HEK293T (cell line): ENCODE measurements at regions not wholly inside any gene's neighbourhood (a gene's known extent, or its start where the extent isn't known, plus 50 kb on each side); places are given as distances from the start of the nearest gene placed in this dataset.
"Not testable (repeated sequence)": the region's sequence is repeated elsewhere in the genome, so short reads cannot be mapped to it uniquely, and the experiment has no call there.

Experiments used
- BHLHE40 ChIP-seq: fragments of 450-650 bp; IDR thresholded peaks from 2 replicates; pipeline ENCODE4 v1.6.1; 2016; ENCODE audit warnings: mild to moderate bottlenecking, moderate library complexity, borderline replicate concordance
- FOXM1 ChIP-seq: fragments of 450-650 bp; IDR thresholded peaks from 2 replicates; pipeline ENCODE4 v1.6.1; 2017; ENCODE audit warnings: mild to moderate bottlenecking, borderline replicate concordance
- LEF1 ChIP-seq: fragments of 450-650 bp; IDR thresholded peaks from 2 replicates; pipeline ENCODE4 v1.6.1; 2017; ENCODE audit warnings: mild to moderate bottlenecking, borderline replicate concordance
- SP1 ChIP-seq: fragments of 450-650 bp; IDR thresholded peaks from 2 replicates; pipeline ENCODE4 v1.6.1; 2017
- SUZ12 ChIP-seq: fragments of 450-650 bp; IDR thresholded peaks from 2 replicates; pipeline ENCODE4 v1.6.1; 2016; ENCODE audit warnings: mild to moderate bottlenecking
- ZNF384 ChIP-seq: fragments of 450-650 bp; IDR thresholded peaks from 2 replicates; pipeline ENCODE4 v1.6.1; 2016
- TF ChIP-seq, protein P1 (sequence below): fragments of 450-650 bp; IDR thresholded peaks from 2 replicates; pipeline ENCODE4 v1.6.1; 2016

DNA sequence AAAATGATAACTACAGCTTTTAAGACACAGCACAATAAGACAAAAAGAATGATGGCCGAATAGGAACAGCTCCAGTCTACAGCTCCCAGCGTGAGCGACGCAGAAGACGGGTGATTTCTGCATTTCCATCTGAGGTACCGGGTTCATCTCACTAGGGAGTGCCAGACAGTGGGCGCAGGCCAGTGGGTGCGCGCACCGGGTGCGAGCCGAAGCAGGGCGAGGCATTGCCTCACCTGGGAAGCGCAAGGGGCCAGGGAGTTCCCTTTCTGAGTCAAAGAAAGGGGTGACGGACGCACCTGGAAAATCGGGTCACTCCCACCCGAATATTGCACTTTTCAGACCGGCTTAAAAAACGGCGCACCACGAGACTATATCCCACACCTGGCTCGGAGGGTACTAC, 188.0 kb downstream of the MYRFL start:
- not testable (repeated sequence) for TF ChIP-seq SUZ12, FOXM1, SP1, LEF1, BHLHE40, ZNF384
- TF ChIP-seq, protein P1, sequence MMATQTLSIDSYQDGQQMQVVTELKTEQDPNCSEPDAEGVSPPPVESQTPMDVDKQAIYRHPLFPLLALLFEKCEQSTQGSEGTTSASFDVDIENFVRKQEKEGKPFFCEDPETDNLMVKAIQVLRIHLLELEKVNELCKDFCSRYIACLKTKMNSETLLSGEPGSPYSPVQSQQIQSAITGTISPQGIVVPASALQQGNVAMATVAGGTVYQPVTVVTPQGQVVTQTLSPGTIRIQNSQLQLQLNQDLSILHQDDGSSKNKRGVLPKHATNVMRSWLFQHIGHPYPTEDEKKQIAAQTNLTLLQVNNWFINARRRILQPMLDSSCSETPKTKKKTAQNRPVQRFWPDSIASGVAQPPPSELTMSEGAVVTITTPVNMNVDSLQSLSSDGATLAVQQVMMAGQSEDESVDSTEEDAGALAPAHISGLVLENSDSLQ: not testable (repeated sequence)
